ENCODE measurements at regions not wholly inside any gene's neighbourhood (a gene's known extent, or its start where the extent isn't known, plus 50 kb on each side); places are given as distances from the start of the nearest gene placed in this dataset.
"Not testable (repeated sequence)": the region's sequence is repeated elsewhere in the genome, so short reads cannot be mapped to it uniquely, and the experiment has no call there.

GRCh38 chr11:81705283-81705682 lies 1028.4 kb downstream of the FAM181B start:
- no peak for DNase-seq

- no peak for DNase-seq
These were observed 1033.6 kb downstream of the FAM181B start for GRCh38 chr11:81700076-81700475.

- no peak for DNase-seq
These were observed 1046.6 kb downstream of the FAM181B start for GRCh38 chr11:81687057-81687456.

- no peak for DNase-seq
These were observed 1059.5 kb downstream of the FAM181B start for GRCh38 chr11:81674211-81674610.

- no peak for DNase-seq
These were observed 1060.7 kb downstream of the FAM181B start for GRCh38 chr11:81673001-81673400.

- DNase-seq, result no peak
These were observed 1063.6 kb downstream of the FAM181B start for GRCh38 chr11:81669935-81670543.

- peak in 1 of 2 donors; percentile 4 for DNase-seq
These were observed 1074.9 kb downstream of the FAM181B start for GRCh38 chr11:81658722-81659121.

- DNase-seq, result no peak
These were observed 1078.3 kb downstream of the FAM181B start for GRCh38 chr11:81655351-81655750.

GRCh38 chr11:81647374-81647773 lies 1086.3 kb downstream of the FAM181B start:
- no peak for DNase-seq

GRCh38 chr11:81644239-81644840 lies 1089.3 kb downstream of the FAM181B start:
- peak in 1 of 2 donors; percentile 36 for DNase-seq

GRCh38 chr11:81634483-81634882 lies 1099.2 kb downstream of the FAM181B start:
- DNase-seq, result no peak

GRCh38 chr11:81602508-81602907 lies 1131.2 kb downstream of the FAM181B start:
- no peak for DNase-seq

- DNase-seq, result no peak
These were observed 1137.0 kb downstream of the FAM181B start for GRCh38 chr11:81596704-81597103.

GRCh38 chr11:81585390-81585933 lies 1148.2 kb downstream of the FAM181B start:
- no peak for DNase-seq

GRCh38 chr11:81579339-81579738 lies 1154.3 kb downstream of the FAM181B start:
- DNase-seq, result no peak

- no peak for DNase-seq
These were observed 1155.1 kb downstream of the FAM181B start for GRCh38 chr11:81578571-81578970.

GRCh38 chr11:81574301-81574700 lies 1159.4 kb downstream of the FAM181B start:
- DNase-seq, result no peak

GRCh38 chr11:81573367-81573766 lies 1160.3 kb downstream of the FAM181B start:
- DNase-seq, result no peak

- DNase-seq, result no peak
These were observed 1163.0 kb downstream of the FAM181B start for GRCh38 chr11:81570669-81571068.

GRCh38 chr11:81569999-81570398 lies 1163.7 kb downstream of the FAM181B start:
- DNase-seq, result no peak

- no peak for DNase-seq
These were observed 1164.7 kb downstream of the FAM181B start for GRCh38 chr11:81568918-81569317.

GRCh38 chr11:81548123-81548522 lies 1185.5 kb downstream of the FAM181B start:
- DNase-seq, result no peak

- DNase-seq, result not testable (repeated sequence)
These were observed 1193.9 kb downstream of the FAM181B start for GRCh38 chr11:81539806-81540205.

GRCh38 chr11:81515566-81515965 lies 1218.1 kb downstream of the FAM181B start:
- DNase-seq, result no peak
